ENCODE measurements at regions not wholly inside any gene's neighbourhood (a gene's known extent, or its start where the extent isn't known, plus 50 kb on each side); places are given as distances from the start of the nearest gene placed in this dataset.

DNA sequence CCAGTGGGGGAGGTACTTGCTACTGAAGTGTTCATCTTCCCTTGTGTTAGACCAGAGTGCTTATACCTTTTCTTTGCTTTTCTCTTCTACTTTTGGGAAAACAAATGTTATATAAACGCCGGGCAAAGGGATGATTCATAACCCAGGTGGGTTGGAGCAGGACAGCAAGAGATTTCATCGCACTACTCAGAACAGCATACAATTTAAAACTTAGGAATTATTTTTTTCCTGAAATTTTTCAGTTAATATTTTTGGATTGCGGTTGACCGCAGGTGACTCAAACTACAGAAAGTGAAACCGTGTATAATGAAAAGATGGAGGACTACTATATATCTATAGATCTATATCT, 270.0 kb upstream of the RGMA start:
- TF ChIP-seq CTCF (IDR thresholded peaks at IDR 0.05; ENCODE audit: borderline replicate concordance, extremely low read depth, low read length, poor library complexity, severe bottlenecking) (no peak), EZH2 (IDR thresholded peaks at IDR 0.05; ENCODE audit: borderline replicate concordance, low read depth, low read length, severe bottlenecking) (no peak)
